HUES64 (cell line): ENCODE measurements at regions not wholly inside any gene's neighbourhood (a gene's known extent, or its start where the extent isn't known, plus 50 kb on each side); places are given as distances from the start of the nearest gene placed in this dataset.

Experiments used
- H3K27ac ChIP-seq: 2 replicates; pipeline ENCODE4 v1.7.0; 2013; ENCODE audit warnings: low read depth, low read length, inconsistent platforms
- H3K27me3 ChIP-seq: 2 replicates; pipeline ENCODE4 v1.6.1; 2013; ENCODE audit warnings: mild to moderate bottlenecking, low read length; ENCODE audit not compliant: insufficient read depth
- H3K36me3 ChIP-seq: 2 replicates; pipeline ENCODE4 v1.6.1; 2013; ENCODE audit warnings: mild to moderate bottlenecking, low read length; ENCODE audit not compliant: insufficient read depth
- H3K4me1 ChIP-seq: 2 replicates; pipeline ENCODE4 v1.6.1; 2013; ENCODE audit warnings: mild to moderate bottlenecking, low read length, moderate library complexity; ENCODE audit not compliant: insufficient read depth
- H3K4me3 ChIP-seq: 2 replicates; pipeline ENCODE4 v1.5.1; 2013; ENCODE audit warnings: mild to moderate bottlenecking, low read length, moderate library complexity
- H3K9ac ChIP-seq: 2 replicates; pipeline ENCODE4 v1.6.1; 2013; ENCODE audit warnings: mild to moderate bottlenecking, low read depth, low read length
- H3K9me3 ChIP-seq: 2 replicates; pipeline ENCODE4 v1.6.1; 2013; ENCODE audit warnings: low read depth, low read length; ENCODE audit not compliant: insufficient read depth
- WGBS: fragments of 150-250, 120-280 bp; methylation state at CpG from one replicate; pipeline ENCODE4 v1.1.7; 2013; ENCODE audit warnings: missing lambda C conversion rate; 5-methylcytosine and 5-hydroxymethylcytosine counted together

DNA sequence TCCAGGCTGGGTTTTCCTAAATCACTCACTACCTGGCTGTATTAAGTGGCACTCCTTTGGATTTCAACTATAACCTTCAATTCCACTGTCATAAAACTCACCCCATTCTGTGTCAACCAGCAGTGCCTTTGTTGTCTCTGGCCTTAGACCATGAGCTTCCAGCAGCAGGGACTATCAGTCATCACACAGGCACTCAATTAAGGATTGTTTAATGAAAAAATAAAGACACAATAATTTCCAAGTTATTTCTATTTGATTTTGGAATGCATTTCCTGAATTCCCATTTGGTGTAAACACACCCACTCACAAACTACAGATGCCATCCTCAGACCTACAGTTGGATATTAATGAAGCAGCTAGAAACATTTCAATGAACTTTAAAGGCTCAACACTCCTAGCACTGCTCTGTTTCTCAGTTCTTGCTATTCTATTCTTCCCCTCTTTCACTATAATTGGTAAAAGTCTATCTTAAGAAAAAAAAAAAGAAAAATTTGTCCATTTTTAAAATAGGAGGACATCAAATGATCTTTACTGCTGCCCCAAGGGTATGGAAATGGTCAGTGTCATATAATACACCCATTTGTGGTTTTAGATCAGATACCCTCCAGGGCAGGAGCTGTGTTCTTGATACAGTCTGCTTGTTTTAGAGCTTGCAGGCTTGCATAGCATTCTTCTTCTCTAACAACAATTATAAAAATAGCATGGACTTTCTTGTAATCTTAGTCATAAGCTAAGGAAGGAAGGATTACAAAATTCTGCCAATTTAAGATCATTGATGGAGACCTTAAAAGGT lies 156.4 kb downstream of the PTGER3 start:
- peaks cover 7% of the 10 kb centered on the region for H3K4me1 ChIP-seq

DNA sequence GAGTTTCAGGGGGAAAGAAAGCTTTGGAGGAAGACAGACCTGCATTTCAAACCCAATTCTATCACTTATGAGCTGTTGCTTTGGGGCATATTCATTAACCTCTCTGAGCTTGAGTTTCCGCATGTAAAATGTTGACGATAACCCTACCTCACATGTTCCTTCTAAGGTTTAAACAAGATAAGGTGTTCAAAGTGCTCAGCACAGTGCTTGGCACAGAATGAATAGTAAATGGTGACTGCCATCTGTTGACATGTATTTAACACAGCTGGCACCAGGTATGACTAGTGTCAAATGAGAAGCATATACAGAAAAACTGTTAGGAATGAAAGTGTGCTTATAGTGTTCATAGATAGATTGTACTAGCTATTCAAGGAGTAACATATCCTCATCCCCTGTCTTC lies 155.5 kb downstream of the PTGER3 start:
- H3K4me1 ChIP-seq = peaks cover 7% of the 10 kb centered on the region
- WGBS = 88% methylated on average over 2 of the region's 2 CpGs
- H3K27ac ChIP-seq = no peak overlapping the region
- H3K27me3 ChIP-seq = no peaks in the 10 kb centered on the region
- H3K9ac ChIP-seq = no peak overlapping the region
- no peaks in the 10 kb centered on the region for H3K36me3 ChIP-seq
- no peak overlapping the region for H3K4me3 ChIP-seq
- no peaks in the 10 kb centered on the region for H3K9me3 ChIP-seq

More for the DNA sequence above, 156.4 kb downstream of the PTGER3 start:
- H3K9ac ChIP-seq = no peak overlapping the region
- H3K27ac ChIP-seq = no peak overlapping the region
- H3K4me3 ChIP-seq = no peak overlapping the region
- no peaks in the 10 kb centered on the region for H3K27me3 ChIP-seq
- no peaks in the 10 kb centered on the region for H3K9me3 ChIP-seq
- no peaks in the 10 kb centered on the region for H3K36me3 ChIP-seq

DNA sequence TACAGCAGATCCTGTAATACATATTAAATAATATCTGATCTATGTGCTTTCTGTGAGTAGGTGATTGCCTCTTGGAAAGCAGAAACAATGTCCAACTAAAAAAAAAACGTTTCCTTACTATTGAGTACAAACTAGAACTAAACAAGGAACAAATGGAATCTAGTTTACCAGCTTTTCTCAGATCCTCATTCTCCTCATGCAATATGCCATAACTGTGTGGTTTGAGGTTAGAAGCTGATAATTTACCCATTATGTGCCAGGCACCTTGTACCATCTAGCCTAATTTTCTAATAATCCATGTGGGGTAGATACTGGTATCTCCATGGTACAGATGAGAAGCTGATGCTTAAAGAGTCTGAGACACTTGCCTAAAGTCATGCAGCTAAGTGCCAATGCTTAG lies 154.7 kb downstream of the PTGER3 start:
- Histone ChIP-seq H3K36me3 (no peaks in the 10 kb centered on the region), H3K4me1 (peaks cover 7% of the 10 kb centered on the region), H3K27me3 (no peaks in the 10 kb centered on the region), H3K9me3 (no peaks in the 10 kb centered on the region), H3K27ac (no peak overlapping the region), H3K4me3 (no peak overlapping the region), H3K9ac (no peak overlapping the region)
- 100% methylated on average over 1 of the region's 1 CpG for WGBS

DNA sequence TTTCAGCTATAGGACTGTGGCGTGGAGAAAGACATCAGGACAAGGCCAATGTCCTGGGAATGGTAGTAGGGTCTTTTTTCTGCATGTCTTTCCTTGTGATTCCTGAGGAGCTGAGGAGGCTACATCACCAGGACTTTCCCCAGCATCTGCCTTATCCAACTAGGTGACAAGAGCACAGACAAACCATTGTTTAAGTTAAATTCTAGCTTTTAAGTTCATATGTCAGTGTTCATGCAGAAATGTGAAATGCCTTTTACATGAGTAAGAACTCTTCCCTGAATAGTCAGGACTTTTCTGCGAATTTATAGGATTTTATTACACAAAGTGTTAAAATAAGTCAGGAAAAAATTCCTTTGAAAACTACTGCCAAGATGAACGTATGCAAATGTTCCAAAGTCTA lies 154.2 kb downstream of the PTGER3 start:
- 94% methylated on average over 3 of the region's 3 CpGs for WGBS
- no peaks in the 10 kb centered on the region for H3K9me3 ChIP-seq
- H3K27ac ChIP-seq = no peak overlapping the region
- H3K27me3 ChIP-seq = no peaks in the 10 kb centered on the region
- no peak overlapping the region for H3K4me3 ChIP-seq
- H3K4me1 ChIP-seq = peaks cover 6% of the 10 kb centered on the region
- H3K9ac ChIP-seq = no peak overlapping the region
- no peaks in the 10 kb centered on the region for H3K36me3 ChIP-seq

DNA sequence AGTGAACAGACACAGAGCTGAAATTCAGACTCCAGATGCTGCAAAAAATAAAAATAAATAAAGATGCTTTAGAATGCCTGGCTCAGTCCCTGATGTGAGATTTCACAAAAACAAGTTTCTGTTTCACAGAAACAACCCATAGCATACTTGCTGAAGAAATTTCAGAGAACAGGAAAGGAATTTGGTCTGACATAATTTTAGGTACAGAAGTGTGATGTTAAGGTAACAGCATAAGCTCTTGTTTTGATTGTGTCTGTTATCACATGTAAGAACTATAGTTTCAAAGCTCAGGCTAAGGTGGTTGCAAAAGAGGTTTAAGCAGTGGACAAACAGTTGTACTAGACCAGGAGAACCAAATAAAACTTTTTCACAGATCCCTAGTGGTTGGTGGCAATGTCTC lies 152.1 kb downstream of the PTGER3 start:
- Histone ChIP-seq H3K36me3 (no peaks in the 10 kb centered on the region), H3K9me3 (no peaks in the 10 kb centered on the region), H3K9ac (no peak overlapping the region)

DNA sequence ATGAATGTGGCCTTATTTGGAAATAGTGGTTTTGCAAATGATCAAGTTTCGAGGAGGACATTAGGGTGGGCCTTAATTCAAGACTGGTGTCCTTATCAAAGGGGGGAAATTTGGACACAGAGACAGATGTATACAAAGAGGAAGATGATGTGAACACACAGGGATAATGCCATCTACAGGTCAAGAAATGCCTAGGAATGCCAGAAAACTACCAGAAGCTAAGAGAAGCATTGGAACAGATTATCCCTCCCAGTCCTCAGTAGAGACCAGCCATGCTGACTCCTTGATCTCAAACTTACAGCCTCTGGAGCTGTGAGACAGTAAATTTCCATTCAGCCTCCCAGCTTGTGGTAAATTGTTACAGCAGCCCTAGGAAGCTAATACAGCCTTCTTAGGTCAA lies 151.4 kb downstream of the PTGER3 start:
- H3K36me3 ChIP-seq = no peaks in the 10 kb centered on the region
- no peak overlapping the region for H3K27ac ChIP-seq
- H3K27me3 ChIP-seq = no peaks in the 10 kb centered on the region
- 91% methylated on average over 1 of the region's 1 CpG for WGBS
- no peak overlapping the region for H3K4me3 ChIP-seq
- no peaks in the 10 kb centered on the region for H3K9me3 ChIP-seq
- 0 out of 2 replicates have a peak, but pooled peaks cover 6% of the 10 kb centered on the region for H3K4me1 ChIP-seq
- no peak overlapping the region for H3K9ac ChIP-seq

More for the DNA sequence above, 152.1 kb downstream of the PTGER3 start:
- H3K27me3 ChIP-seq = no peaks in the 10 kb centered on the region
- H3K4me1 ChIP-seq = 0 out of 2 replicates have a peak, but pooled peaks cover 6% of the 10 kb centered on the region
- no peak overlapping the region for H3K27ac ChIP-seq
- no peak overlapping the region for H3K4me3 ChIP-seq

DNA sequence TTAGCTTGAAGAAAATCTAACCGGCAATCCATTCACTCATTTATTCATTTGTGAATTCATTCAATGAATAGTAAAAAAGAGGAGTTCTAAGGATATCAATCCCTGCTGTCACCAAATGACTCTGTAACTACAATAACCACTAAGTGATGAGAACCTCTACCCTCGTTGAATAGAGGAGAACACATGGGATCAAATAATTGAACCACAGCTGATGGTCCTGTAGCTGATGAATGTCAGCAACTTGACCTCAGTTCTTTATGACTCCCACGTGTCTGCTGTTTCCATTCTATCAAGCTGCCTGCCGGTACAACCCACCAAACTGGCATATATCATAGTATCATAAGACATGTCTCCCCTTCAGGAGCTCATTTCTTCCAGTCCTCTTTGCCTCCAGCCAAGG lies 150.3 kb downstream of the PTGER3 start:
- H3K27me3 ChIP-seq = no peaks in the 10 kb centered on the region
- no peak overlapping the region for H3K27ac ChIP-seq
- 0 out of 2 replicates have a peak, but pooled peaks cover 6% of the 10 kb centered on the region for H3K4me1 ChIP-seq
- whole genome bisulfite sequencing = 91% methylated on average over 3 of the region's 4 CpGs
- no peaks in the 10 kb centered on the region for H3K9me3 ChIP-seq
- no peaks in the 10 kb centered on the region for H3K36me3 ChIP-seq
- no peak overlapping the region for H3K4me3 ChIP-seq
- no peak overlapping the region for H3K9ac ChIP-seq

DNA sequence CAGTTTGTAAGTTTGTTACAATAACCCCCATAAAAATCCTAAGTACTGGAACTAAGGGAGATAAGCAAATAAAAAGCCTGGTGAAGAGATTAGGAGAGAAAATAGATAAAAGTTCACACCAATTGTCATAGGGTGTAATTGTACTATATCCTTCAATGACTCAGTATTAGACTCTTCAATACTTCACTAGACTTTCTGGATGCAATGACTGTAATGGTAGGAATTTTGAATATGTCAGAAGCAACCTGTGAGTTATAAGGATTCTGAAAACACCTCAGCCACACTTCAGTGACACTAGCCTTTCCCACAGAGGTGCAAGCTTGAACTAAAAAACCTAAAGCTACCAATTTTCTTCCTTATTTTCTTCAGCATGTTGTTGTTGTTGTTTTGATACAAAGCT lies 147.9 kb downstream of the PTGER3 start:
- Histone ChIP-seq H3K27me3 (no peaks in the 10 kb centered on the region), H3K9ac (no peak overlapping the region), H3K36me3 (no peaks in the 10 kb centered on the region), H3K27ac (no peak overlapping the region), H3K9me3 (no peaks in the 10 kb centered on the region), H3K4me1 (0 out of 2 replicates have a peak, but pooled peaks cover 6% of the 10 kb centered on the region), H3K4me3 (no peak overlapping the region)

DNA sequence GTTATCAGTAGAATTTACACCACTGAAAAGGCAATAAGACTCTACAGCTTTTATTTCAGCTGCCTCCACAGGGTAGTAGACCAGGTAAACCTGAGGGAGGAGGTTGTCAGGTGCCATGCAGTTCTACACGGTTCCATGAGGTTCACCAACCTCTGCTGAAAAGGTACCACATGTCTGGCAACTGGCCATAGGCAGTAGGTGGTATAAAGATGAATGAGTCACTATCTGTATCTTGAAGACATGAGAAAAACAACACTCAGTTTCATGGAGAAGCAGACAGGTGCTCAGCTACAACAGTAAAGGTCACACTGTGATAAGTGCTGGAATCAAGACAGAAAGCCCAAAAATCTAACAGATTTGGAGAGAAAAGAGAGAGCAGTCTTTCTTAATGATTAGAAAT lies 145.4 kb downstream of the PTGER3 start:
- 94% methylated on average over 1 of the region's 1 CpG for WGBS
- Histone ChIP-seq H3K9me3 (no peaks in the 10 kb centered on the region), H3K27ac (no peak overlapping the region), H3K36me3 (no peaks in the 10 kb centered on the region), H3K4me3 (no peak overlapping the region), H3K27me3 (no peaks in the 10 kb centered on the region), H3K9ac (no peak overlapping the region), H3K4me1 (0 out of 2 replicates have a peak, but pooled peaks cover 6% of the 10 kb centered on the region)

DNA sequence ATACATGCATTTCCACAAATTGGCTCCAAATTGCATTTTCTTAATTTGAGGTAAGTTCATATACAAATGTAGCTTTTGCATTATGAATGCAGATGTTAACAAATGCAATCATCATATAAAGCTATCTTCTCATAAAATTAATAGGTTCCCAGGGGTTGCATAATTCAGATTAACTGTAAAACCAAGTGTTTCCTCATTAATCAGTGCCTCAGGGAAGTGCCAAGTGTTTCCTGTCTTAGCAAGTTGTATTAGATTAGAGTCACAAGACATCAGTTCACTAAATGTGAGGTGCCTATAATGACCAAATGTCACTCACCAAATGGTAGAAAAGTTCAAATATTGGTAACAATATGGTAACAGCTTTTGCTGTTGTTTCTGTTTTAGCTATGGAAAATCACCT lies 140.8 kb downstream of the PTGER3 start:
- no peaks in the 10 kb centered on the region for H3K4me1 ChIP-seq
- H3K4me3 ChIP-seq = no peak overlapping the region
- H3K27me3 ChIP-seq = no peaks in the 10 kb centered on the region
- H3K9ac ChIP-seq = no peak overlapping the region
- H3K36me3 ChIP-seq = no peaks in the 10 kb centered on the region
- H3K27ac ChIP-seq = no peak overlapping the region
- no peaks in the 10 kb centered on the region for H3K9me3 ChIP-seq

DNA sequence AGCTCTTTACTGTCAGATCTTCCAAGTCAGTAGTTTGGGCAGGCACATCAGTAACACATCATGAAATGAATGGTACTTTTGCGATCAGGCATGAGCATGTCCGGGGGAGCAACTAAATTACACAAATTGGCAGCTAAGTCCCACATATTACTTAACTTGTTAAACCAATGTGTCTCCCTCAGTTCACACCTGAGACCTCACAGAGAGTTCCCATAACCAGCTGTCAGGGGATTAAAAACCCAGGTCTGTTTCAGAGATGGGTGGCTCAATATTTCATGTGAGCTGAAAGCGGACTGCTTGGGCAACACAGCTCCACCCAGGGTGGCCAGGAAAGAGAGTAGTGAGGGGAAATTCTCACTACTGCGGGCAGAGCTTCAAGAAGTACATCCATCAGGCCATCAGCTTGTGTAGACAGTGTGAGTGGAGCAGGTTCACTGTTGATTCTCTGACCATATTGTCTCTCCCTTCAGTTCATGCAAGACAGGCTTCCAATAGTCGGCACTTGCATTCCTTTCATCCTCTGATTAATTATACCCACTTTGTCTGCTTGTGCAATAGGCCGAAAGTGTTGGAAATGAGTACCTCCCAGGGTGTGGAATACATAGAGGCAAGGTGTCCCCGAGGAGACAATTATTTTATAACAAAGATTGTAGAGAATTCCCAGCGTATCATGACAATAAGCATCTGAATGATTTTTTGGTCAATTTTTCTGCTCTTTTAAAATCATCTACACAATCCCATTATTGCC lies 139.9 kb downstream of the PTGER3 start:
- WGBS = 82% methylated on average over 8 of the region's 8 CpGs
- H3K27me3 ChIP-seq = no peaks in the 10 kb centered on the region
- H3K4me1 ChIP-seq = no peaks in the 10 kb centered on the region
- H3K9ac ChIP-seq = no peak overlapping the region
- no peak overlapping the region for H3K4me3 ChIP-seq
- no peaks in the 10 kb centered on the region for H3K36me3 ChIP-seq
- no peaks in the 10 kb centered on the region for H3K9me3 ChIP-seq
- no peak overlapping the region for H3K27ac ChIP-seq
